Activated gamma-delta T cell (primary cell): ENCODE measurements at regions not wholly inside any gene's neighbourhood (a gene's known extent, or its start where the extent isn't known, plus 50 kb on each side); places are given as distances from the start of the nearest gene placed in this dataset.
"Not testable (repeated sequence)": the region's sequence is repeated elsewhere in the genome, so short reads cannot be mapped to it uniquely, and the experiment has no call there.

Experiments
- DNase-seq: peaks from one replicate; lab custom pipeline; 2025; lab: John Stamatoyannopoulos, UW

DNA sequence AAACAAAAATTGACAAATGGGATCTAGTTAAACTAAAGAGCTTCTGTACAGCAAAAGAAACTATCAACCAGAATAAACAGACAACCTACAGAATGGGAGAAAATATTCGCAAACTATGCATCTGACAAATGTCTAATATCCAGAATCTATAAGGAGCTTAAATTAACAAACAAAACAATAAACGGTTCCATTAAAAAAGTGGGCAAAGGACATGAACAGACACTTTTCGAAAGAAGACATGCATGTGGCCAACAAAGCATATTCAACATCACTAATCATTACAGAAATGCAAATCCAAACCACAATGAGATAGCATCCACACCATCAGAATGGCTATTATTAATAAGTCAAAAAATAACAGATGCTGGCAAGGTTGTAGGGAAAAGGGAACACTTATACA, 50.5 kb upstream of the MED13L start:
- DNase-seq: not testable (repeated sequence)

DNA sequence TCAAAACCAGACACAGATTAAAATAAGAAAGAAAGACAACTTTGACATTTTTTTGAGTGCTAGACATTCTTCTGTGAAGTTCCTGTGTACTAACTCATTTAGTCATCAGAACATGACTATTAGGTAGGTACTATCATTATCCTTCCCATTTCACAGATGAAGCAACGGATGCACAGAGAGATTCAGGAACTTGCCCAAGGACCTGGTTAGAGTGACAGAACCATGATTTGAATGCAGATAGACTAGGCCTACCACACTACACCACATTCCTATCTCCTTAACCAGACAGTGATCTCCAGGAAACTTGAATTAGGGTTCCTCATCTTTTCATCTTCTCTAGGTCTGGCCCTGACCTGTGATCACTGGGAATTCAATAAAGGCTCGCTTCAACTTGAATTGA, 54.4 kb upstream of the MED13L start:
- DNase-seq: no peak

DNA sequence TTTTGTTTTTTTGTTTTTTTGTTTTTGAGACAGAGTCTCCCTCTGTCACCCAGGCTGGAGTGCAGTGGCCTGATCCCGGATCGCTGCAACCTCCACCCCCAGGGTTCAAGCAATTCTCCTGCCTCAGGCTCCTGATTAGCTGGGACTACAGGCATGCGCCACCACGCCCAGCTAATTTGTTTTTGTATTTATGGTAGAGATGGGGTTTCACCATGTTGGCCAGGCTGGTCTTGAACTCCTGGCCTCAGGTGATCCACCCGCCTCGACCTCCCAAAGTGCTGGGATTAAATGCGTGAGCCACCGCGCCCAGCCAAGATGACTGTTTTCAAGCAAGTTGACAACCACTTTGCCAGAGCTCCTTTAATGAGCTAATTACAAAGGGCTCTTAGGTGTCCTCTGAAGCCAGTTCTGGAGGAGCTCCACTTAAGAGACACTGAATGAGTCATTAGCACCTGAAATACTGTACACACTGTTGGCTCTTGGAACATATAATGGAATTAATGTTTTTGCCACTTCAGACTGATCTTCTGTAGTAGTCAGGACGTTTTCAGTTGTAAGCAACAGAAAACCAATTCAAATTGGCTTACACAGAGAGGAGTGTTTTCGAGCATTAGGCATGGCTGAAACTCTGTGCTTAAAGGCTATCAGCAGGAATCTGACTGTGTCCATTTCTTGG, 55.4 kb upstream of the MED13L start:
- DNase-seq: no peak

DNA sequence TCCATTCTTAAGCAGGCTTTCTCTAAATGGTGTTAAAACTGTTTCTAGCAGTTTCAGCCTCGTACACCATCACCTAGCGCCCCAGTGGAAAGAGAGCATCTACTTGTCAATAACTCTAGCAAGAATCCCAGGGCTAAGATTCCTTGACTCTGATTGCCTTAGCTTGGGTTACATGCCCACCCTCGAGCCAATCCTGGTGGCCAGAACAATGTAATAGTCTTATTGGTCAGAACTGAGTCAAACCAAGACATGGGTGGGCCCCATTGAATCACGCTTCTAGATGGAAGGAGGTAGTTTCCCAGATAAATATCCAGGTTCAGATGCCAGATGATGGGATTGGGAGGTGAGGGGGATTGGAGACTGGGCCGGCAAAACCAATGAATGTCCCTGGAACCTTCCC, 55.9 kb upstream of the MED13L start:
- DNase-seq: no peak

DNA sequence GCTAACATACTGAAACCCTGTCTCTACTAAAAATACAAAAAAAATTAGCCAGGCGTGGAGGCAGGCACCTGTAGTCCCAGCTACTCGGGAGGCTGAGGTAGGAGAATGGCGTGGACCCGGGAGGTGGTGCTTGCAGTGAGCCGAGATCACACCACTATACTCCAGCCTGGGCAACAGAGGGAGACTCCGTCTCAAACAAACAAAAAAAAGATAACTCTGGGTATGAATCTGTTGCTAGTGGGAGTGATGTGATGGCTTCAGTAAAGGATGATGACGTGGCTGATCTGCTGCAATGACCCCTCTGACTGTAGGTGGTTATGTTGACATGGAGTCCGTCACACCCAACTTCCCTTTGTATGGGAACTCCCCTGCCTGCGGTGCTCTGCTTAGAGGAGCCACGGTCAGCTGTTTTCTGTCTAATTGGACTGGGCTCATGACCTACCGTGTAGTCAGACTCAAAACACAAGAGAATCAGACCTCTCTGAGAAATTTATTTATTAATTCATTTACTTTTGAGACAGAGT, 59.1 kb upstream of the MED13L start:
- DNase-seq: no peak

DNA sequence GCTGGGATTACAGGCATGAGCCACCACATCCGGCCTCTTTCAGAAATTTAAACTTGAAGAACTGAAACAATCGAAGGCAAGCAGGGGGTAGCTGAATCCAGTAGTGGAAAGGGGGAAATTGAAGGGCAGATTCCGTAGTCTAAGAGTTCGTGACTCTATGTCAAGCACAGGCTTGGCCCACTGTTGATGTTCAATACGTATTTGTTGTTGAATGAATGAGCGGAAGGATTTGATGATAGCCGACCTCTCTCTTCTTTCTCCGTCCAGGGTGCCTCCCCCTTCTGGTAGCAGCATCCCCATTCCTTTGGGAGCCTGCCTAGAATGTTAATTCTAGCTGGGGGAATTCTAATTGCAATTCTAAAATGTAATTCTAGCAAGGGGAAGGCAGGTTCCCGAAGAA, 59.8 kb upstream of the MED13L start:
- no peak for DNase-seq

DNA sequence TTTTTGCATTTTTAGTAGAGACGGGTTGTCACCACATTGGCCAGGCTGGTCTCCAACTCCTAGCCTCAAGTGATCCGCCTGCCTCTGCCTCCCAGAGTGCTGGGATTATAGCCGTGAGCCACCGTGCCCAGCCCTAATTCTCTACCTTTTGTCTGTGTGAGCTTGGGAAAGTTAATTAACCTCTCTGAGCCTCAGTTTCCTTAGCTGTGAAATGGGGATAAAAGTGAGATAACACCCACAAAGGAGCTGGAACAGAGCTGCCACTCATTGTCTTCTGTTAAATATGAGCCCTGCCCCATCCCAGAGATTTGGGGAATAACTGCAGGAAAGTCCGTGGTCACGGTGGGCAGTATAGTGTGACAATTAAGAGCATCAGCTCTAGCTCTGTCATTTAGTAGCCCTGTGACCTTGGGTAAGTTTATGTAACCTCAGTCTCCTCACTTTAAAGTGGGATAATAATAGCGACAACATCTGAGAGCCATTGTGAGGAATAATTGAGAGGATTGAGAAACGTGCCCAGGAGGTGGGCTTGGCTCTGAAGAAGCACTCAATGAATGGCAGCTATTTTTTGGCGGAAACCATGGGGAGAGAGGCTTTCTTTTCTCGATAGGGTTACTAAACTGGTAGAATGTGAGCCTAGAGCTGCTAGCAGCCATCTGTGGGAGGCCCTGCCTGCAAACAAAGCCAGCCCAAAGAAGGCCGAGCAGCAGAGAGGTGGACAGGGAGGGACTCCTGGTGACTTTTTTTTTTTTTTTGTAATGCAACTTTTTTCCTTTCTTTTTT, 60.8 kb upstream of the MED13L start:
- no peak for DNase-seq

DNA sequence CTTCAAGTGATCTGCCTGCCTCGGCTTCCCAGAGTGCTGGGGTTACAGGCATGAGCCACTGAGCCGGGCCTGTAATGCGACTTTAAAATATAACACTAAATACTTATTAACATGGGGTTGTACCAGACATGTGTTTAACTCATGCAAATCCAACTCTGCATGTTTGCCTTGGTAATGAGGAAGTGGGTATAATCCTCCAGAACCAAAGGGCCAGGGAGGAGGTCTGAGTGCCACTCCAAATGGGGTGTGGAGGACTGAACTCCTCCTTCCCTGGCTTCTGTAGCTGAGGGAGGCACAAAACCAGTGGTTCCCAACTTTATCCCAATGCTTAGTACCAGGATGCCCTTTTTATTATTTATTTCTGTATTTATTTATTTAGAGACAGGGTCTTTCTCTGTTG, 61.6 kb upstream of the MED13L start:
- DNase-seq: no peak

DNA sequence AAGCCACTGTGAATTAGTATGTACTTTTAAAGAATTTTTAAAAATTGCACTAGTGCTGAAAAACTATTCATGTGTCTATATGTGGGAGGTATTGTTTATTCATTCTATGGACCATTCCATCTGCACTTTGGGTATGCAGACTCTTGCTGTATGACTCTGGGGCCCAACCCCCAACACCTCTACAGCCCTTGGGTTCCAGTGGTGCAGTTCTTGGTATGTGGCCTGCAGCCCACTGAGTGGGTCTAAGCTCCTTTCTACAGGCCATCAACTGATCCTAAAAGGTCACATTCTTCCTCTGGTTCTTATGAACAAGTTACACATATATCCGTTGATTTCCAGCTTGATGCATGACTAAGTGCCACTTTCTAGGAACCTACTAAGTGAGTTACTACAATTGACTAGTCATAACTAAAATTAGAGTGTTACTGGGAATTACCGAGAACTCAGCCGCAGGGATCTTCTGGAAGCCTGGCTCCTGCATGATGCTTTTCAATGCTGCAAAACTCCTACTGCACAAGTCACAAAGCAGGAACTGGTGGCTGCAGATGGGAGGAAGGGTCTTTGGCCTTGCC, 62.4 kb upstream of the MED13L start:
- DNase-seq: no peak

DNA sequence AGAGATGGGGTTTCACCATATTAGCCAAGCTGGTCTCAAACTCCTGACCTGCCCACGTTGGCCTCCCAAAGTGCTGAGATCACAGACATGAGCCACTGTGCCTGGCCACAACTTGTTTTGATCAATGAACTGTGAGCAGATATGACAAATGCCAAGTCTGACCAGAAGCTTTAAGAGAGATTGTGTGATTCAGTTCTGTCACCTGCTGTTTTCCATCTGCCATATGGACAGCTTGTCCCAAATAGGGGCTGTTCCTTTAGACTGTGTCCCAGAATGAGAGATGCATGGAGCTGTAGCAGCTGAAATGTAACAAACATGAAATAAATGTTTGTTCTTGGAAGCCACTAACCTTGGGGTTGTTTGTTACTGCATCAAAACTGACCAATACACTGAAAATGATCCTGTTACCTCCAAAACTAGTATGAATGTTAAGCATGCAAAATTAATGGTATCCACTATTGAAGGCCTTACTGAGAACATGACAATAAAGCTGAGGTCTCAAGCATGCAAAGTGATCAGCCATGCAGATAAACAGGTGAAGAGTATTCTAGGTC, 65.9 kb upstream of the MED13L start:
- no peak for DNase-seq

DNA sequence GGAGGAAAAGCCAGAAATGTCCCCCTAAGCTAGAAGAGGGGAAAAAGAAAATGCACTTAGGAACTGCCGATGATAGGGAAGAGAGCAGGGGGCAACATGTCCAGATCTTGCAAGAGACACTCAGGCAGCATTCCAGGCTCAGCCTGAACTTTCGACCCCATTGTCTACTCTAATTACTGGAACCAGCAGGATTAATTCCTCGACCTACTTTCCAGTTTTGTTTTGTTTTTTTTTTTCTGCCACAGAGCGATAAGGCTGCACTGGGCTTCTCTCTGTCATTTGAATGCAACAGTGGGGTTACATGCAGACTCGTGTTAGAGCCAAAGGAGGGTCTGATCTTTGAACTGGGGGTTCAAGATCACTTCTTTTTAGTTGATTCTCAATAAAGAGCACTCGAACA, 68.7 kb upstream of the MED13L start:
- no peak for DNase-seq

DNA sequence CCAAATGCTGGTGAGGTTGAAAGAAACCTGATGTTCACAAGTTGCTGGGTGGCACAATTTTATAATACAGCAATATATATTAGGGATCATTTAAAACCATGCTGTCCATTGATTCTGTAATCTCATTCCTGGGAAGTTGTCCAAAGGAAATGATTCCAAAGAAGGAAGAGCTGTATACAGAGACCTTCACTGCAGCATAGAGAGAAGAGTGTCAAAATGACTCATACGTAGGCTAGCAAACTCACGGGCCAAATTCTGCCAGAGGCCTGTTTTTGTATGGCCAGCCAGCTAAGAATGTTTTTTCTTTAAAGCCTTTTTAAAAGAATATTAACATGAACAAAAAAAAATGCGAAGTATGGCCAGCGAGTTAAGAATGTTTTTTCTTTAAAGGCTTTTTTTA, 69.2 kb upstream of the MED13L start:
- no peak for DNase-seq

DNA sequence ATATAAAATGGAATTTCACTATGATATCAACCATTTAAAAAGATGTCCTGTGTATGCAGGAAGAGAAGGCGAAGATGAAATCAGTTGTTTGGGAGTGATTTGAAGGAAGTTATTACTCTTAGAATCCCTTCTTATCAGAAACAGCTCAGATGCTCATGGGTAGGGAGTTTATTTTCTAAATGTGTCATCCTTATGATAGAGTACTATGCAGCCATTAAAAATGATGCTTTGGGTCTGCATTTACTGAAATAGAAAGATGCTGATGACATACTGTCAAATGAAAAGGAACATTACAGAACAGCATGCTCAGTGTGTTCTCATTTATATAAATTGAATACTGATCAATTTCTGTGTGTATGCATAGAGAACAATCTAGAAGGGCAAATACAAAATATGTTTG, 69.8 kb upstream of the MED13L start:
- DNase-seq: no peak

DNA sequence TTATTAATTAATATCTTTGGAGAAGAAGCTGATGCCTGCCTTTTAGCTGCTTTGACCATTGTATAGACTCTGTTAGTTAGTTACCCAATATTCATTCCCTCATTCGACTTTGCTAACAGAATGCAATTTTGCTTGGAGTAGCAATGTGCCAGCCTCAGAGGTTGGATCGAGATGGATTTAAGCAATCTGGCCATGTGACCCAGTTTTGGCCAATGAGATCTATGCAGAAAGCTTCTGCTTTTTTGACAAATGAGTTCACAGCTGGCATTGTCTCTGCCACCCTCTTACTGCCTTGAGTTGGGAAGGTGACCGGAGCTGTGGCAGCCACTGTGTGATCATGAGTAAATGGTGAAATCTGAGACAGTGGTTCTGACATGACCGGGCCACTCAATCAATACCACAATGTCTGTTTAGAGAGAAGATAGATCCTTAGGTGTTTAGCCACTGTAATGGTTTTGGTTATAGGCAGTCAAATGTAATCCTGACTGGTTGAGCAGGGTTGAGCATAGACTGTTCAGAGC, 74.9 kb upstream of the MED13L start:
- DNase-seq: no peak

DNA sequence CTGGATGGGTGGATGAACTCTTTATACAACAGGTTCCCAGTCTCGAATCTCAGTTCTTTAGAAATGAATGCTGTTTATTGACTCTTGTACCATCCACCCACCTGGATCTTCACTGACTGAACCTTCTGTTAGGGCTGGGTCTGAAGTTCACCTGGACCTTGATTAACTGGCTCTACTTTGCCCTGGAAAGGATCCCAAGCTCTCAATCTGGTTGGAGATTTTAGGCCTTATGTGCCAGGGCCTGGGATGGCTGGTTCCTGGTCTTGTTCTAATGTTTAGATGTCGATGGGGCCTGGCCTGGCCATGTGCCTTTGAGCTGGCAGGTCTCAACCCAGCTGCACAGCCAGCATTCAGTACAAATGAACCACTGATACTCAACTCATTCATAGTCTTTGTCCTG, 76.5 kb upstream of the MED13L start:
- DNase-seq: no peak

DNA sequence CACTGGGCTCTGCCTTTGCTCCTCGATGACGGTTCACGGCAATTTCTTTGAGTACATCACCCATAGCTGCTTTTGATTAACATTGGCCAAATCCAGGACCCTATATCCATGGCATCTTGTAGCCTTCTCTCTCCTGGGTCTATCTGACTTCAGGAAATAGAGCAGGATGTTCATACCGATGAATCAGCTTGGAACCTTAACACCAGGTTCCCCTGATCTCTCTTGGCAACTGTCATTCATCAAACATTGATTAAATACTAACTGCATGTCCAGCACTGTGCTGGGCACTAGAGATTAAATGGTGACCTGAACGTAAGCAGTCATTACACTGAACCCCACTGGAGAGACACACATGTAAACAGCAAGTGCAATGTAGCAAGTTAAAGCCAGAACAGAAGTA, 77.0 kb upstream of the MED13L start:
- no peak for DNase-seq

DNA sequence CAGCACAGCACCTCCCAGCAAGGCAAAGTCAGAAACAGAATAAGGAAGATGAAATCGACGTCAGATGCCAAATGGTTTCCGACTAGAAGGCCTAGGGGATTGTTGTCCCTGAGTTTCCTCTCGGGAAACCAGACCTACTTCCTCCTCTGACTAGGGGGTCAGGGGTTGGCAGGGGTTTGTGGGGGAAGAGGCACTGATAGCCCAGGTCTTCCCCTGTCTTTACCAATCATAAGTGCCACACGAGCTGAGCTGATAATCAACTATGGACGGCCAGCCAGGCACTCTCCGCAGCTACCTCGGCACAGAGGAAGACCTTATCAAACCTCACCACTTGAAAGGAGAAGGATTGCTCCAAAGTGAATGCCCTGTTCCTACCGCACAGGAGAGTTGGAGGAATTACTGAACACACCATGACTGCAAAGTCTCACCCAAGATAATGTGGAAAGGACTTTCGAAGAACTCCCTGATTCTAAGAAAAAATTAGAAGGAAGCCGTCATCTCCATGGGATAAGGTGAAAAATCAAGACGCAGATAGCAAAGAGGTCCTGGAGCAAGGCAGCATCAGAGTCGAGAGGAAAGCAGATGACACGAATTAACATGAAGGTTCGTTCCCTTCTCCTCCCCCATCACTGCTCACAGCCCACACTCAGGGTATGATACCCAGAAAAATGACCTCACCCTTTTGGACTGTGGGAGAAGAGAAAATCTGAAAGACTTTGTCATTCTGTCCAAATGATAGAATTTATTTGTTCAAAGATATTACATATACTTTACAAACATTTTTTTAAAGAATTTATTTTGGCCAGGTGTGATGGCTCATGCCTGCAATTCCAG, 77.7 kb upstream of the MED13L start:
- no peak for DNase-seq

DNA sequence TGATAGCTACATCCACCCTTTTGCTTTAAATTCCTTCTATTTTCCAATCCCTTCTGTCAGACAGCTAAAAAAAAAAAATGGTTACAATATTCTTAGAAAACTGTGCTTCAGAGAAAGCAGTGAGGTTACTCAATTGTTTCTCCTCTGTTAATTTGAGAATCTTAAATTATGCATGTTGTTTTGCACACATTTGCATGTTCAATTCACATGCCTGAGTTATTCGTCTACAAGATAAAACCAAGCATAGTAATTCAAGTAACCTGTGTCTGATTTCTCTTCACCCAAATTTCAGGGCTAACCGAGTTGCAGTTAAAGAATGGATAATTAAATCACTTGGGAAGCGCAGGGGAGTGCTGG, 81.0 kb upstream of the MED13L start:
- DNase-seq: no peak

DNA sequence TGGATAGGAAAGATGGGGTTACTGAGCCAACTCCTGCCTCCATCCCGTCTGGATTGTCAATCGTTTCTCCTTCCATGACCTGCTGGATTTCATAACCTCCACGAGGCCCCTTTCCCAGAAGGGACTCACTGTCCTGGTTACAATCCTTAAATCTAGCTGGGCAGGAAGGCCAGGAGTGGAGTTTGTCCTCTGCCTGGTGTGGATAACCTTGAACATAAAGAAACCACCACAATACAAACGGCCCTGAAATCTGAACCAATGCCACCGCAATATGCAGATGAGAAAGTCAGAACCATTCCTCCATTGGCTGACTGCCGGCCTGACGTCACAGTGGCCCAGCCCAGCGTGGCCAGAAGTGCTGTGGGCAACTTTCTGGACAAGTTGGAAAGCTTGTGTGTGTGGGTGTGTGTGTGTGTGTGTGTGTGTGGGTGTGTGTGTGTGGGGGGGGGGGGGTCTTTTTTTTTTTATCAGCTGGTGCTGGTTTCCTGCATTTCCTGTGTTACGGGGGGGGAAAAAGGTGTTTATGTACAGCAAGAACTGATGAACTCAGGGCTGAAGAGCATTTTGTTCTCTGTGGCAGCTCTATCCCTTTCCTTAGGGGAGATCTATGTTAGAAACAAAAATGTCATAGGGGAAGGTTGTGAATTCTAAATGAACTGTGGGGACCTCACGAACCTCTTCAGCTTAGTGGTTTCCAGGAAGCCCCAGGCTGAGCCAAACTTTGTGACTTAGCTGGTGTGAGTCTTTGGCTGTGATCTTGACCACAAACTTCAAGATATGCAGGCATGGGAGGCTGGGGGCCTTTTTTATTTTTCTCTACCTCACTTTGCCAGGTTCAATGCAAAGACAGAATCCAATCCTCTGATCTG, 81.6 kb upstream of the MED13L start:
- peak; percentile 52 for DNase-seq

DNA sequence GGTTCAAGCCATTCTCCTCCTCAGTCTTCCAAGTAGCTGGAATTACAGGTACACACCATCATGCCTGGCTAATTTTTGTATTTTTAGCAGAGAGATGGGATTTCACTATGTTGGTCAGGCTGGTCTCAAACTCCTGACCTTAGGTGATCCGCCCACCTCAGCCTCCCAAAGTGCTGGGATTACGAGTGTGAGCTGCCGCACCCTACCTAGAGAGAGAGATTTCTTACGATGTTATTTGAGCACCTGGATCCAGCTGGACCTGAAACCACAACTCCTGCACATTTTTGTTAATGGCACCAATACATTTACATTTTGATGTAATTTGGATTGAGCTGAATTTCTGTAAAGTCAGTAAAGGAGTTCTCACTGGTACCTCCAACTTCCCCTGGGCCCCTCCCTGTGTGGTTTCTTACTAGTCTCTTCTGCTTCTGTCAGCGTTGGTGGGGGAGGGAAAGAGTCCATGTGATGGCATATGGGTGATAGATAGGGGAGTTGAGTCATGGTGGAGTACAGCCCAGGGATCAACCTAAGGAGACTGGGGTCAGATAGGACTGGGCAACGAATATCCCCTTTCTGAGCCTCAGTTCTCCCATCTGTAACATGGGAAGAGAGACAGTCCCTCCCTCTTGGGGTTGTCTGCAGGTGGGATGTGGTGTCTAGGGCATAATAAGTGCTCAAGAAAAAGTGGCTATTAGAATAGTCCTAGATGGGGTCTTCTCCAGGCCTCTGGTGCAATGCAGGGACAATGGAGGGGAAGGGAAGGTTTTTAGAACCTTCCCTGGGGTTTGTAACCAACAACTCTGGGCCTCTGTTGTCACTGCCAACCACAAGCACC, 83.3 kb upstream of the MED13L start:
- DNase-seq: no peak
